SK-N-MC (cell line): ENCODE measurements at regions not wholly inside any gene's neighbourhood (a gene's known extent, or its start where the extent isn't known, plus 50 kb on each side); places are given as distances from the start of the nearest gene placed in this dataset.
"Not testable (repeated sequence)": the region's sequence is repeated elsewhere in the genome, so short reads cannot be mapped to it uniquely, and the experiment has no call there.

Experiments used
- DNase-seq: peaks from one replicate; pipeline ENCODE4 v3.0.0-alpha.2; 2011; ENCODE audit warnings: low read depth, low spot score
- H3K27ac ChIP-seq: fragments of 200-600 bp; sonication (generic); 2 replicates; pipeline ENCODE4 v1.5.1; 2016; ENCODE audit warnings: mixed run types
- H3K36me3 ChIP-seq: fragments of 200-600 bp; sonication (generic); 2 replicates; pipeline ENCODE4 v1.6.1; 2017; ENCODE audit warnings: antibody characterized with exemption, low read length, mixed read lengths; ENCODE audit not compliant: insufficient read depth
- H3K4me3 ChIP-seq: fragments of 200-600 bp; sonication (generic); 2 replicates; pipeline ENCODE4 v1.5.1; 2016
- H3K9ac ChIP-seq: fragments of 200-600 bp; sonication (generic); 2 replicates; pipeline ENCODE4 v1.8.0; 2017; ENCODE audit warnings: mixed run types, mixed read lengths; ENCODE audit not compliant: insufficient read length
- H3K9me3 ChIP-seq: fragments of 200-600 bp; sonication (generic); 2 replicates; pipeline ENCODE4 v1.6.1; 2017; ENCODE audit warnings: low read depth, mild to moderate bottlenecking, antibody characterized with exemption, low read length, moderate library complexity, mixed read lengths
- EZH2 ChIP-seq: fragments of 200-600 bp; sonication (generic); IDR thresholded peaks from one replicate; pipeline ENCODE4 v1.6.1; 2017; ENCODE audit warnings: antibody characterized with exemption
- FOXP2 ChIP-seq: optimal IDR thresholded peaks from 2 replicates; pipeline ENCODE3; 2011; ENCODE audit warnings: mild to moderate bottlenecking, moderate library complexity; ENCODE audit not compliant: insufficient read depth; ENCODE audit errors: extremely low read length, control extremely low read depth
- POLR2AphosphoS5 ChIP-seq: IDR thresholded peaks from 2 replicates; pipeline ENCODE4 v1.6.1; 2012; ENCODE audit warnings: mild to moderate bottlenecking, low read depth, low read length, borderline replicate concordance

- H3K9me3 ChIP-seq, result no peaks in the 10 kb centered on the region
- no peaks in the 10 kb centered on the region for H3K36me3 ChIP-seq
Measured at GRCh38 chr5:101296477-101296876, 393.4 kb upstream of the ST8SIA4 start.

GRCh38 chr5:101292199-101292598 is 389.1 kb upstream of the ST8SIA4 start:
- no peak for DNase-seq
- Histone ChIP-seq H3K27ac (peak overlapping the region; percentile 73), H3K9me3 (no peaks in the 10 kb centered on the region), H3K4me3 (peak overlapping the region; percentile 40; the same call in 1 of the 2 replicates), H3K9ac (no peak overlapping the region), H3K36me3 (no peaks in the 10 kb centered on the region)
- TF ChIP-seq FOXP2, result no peak
- no peak for TF ChIP-seq EZH2
- TF ChIP-seq POLR2AphosphoS5, result no peak

More at GRCh38 chr5:101296477-101296876, 393.4 kb upstream of the ST8SIA4 start:
- Histone ChIP-seq H3K9ac (no peak overlapping the region), H3K27ac (no peak overlapping the region), H3K4me3 (no peak overlapping the region)
- DNase-seq, result no peak
- TF ChIP-seq FOXP2, result no peak

GRCh38 chr5:101290761-101291160 is 387.7 kb upstream of the ST8SIA4 start:
- DNase-seq, H3K4me3 ChIP-seq, H3K36me3 ChIP-seq, H3K9me3 ChIP-seq, H3K27ac ChIP-seq, H3K9ac ChIP-seq: not testable (repeated sequence)

- no peaks in the 10 kb centered on the region for H3K36me3 ChIP-seq
- no peaks in the 10 kb centered on the region for H3K9me3 ChIP-seq
- no peak overlapping the region for H3K9ac ChIP-seq
- H3K4me3 ChIP-seq, result no peak overlapping the region
- TF ChIP-seq EZH2 (no peak), POLR2AphosphoS5 (no peak)
- DNase-seq, result no peak
- H3K27ac ChIP-seq, result no peak overlapping the region
Measured at GRCh38 chr5:101288633-101289032, 385.6 kb upstream of the ST8SIA4 start.

DNA sequence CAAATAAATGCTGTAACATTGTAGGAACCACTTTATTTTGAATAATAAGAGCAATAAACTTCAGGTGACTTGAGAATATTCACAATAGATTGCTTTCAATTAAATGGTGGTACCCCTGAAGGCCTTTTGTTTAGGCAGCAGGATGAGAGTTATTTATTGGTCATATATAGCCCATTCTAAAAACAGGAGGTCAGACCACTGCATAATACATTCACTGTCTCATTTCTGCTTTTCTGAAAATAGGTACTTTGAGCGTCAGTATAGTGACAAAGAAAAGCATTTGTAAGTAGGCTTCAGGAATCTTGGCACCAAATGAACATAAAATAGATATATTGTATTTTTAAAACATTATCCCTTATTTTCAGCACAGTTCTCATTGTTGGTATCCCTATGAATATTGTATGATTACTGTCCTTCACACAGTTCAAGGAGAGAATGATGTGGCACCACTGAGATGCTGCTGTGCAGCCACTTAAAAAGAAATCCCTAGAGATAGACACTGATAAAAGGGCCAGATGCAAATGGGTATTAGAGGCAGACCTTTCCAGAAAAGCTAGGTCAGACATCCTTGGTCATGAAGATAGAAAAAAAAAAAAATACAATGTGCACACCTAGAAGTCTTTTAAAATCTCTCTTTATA is 381.8 kb upstream of the ST8SIA4 start:
- Histone ChIP-seq H3K36me3 (no peaks in the 10 kb centered on the region), H3K27ac (no peak overlapping the region), H3K9ac (no peak overlapping the region), H3K9me3 (no peaks in the 10 kb centered on the region), H3K4me3 (no peak overlapping the region)
- DNase-seq, result no peak
- no peak for TF ChIP-seq POLR2AphosphoS5
- no peak for TF ChIP-seq FOXP2
- no peak for TF ChIP-seq EZH2

- not testable (repeated sequence) for H3K27ac ChIP-seq, DNase-seq
Measured at GRCh38 chr5:101283938-101284337, 380.9 kb upstream of the ST8SIA4 start.

DNA sequence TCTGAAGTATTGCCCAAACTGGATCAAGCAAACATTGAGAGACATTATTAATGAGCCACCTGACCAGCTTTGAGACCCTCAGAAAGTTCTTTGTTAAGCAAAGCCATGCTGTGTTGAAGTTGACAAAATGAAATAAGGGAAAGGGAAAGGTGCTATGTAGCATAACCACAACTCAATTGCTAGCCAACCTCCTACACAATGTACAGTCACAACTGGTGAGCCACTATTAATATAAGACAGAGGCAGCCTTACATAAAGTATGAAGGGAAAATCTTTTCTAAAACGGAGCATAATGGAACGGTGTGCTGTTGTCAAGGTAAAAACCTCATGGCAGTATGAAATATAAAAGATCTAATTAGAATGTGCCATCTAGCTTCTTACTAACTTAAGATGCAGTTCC is 375.8 kb upstream of the ST8SIA4 start:
- Histone ChIP-seq H3K36me3 (no peaks in the 10 kb centered on the region), H3K4me3 (no peak overlapping the region), H3K9me3 (no peaks in the 10 kb centered on the region), H3K27ac (no peak overlapping the region), H3K9ac (no peak overlapping the region)
- DNase-seq, result no peak
- TF ChIP-seq POLR2AphosphoS5, result no peak
- TF ChIP-seq EZH2, result no peak
- no peak for TF ChIP-seq FOXP2

More at GRCh38 chr5:101283938-101284337, 380.9 kb upstream of the ST8SIA4 start:
- H3K9ac ChIP-seq, H3K9me3 ChIP-seq, H3K4me3 ChIP-seq, H3K36me3 ChIP-seq: not testable (repeated sequence)

DNA sequence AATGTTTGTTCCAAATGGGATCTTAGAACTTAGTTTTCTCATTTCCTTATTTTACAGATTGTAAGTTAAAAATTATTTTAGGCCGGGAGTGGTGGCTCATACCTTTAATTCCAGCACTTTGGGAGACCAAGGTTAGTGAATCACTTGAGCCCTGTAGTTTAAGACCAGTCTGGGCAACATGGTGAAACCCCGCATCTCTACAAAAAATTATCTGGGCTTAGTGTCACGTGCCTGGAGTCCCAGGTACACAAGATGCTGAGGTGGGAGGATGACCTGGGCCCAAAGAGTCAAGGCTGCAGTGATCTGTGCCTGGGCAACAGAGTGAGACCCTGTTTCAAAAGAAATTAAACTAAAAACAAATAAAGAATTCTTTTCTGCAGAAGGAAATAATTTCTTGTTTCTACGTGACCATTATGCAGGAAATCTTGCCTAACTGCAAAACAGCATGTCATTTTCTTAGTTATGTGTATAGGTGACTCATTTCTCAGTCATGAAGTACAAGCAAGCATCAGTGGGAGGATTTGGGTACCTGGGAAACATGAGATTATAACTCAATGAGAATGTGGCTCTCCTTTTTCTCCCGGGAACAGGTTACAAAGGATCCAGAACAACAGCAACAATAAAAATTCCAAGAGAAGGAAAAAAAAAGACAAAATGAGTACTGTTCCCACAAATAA is 375.1 kb upstream of the ST8SIA4 start:
- H3K4me3 ChIP-seq, result no peak overlapping the region
- no peaks in the 10 kb centered on the region for H3K36me3 ChIP-seq
- no peaks in the 10 kb centered on the region for H3K9me3 ChIP-seq
- no peak for DNase-seq
- TF ChIP-seq FOXP2, result no peak
- TF ChIP-seq EZH2, result no peak
- TF ChIP-seq POLR2AphosphoS5, result no peak
- no peak overlapping the region for H3K9ac ChIP-seq
- no peak overlapping the region for H3K27ac ChIP-seq

GRCh38 chr5:101271945-101272344 is 368.9 kb upstream of the ST8SIA4 start:
- TF ChIP-seq FOXP2 (no peak), POLR2AphosphoS5 (no peak), EZH2 (no peak)
- no peaks in the 10 kb centered on the region for H3K36me3 ChIP-seq
- H3K9me3 ChIP-seq, result no peaks in the 10 kb centered on the region
- no peak for DNase-seq
- H3K9ac ChIP-seq, result no peak overlapping the region
- H3K4me3 ChIP-seq, result no peak overlapping the region
- H3K27ac ChIP-seq, result no peak overlapping the region

DNA sequence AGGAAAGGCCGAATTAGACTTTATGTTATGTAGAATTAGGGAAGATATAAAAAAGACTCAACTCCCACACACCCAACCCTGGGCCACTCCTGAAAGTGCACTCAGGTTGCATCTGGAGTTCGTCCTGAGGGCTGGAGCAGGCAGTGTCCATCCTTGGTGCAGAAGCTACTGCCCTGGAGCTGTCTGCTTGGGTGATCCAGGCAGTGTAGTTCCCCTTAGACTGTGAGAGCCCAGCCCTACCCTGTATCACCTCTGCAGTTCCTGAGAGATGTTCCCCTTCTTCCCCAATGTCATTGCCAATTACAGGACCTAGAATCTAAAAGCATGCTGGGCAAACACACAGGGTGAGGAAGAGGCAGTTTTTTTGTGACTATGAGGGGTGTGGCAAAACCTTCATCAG is 368.3 kb upstream of the ST8SIA4 start:
- Histone ChIP-seq H3K36me3 (no peaks in the 10 kb centered on the region), H3K9ac (no peak overlapping the region), H3K4me3 (no peak overlapping the region), H3K9me3 (no peaks in the 10 kb centered on the region), H3K27ac (no peak overlapping the region)
- TF ChIP-seq EZH2, result no peak
- no peak for TF ChIP-seq POLR2AphosphoS5
- TF ChIP-seq FOXP2, result no peak
- DNase-seq, result no peak
